Adrenal gland (tissue), 9 donors: ENCODE measurements at regions not wholly inside any gene's neighbourhood (a gene's known extent, or its start where the extent isn't known, plus 50 kb on each side); places are given as distances from the start of the nearest gene placed in this dataset.

Experiments used
- DNase-seq, 7 donors: peaks; one replicate each; pipeline ENCODE4 v3.0.0-alpha.2; 2019 to 2020
- H3K27ac ChIP-seq, 5 donors: fragments of 200-600 bp; sonication (generic) in 4 of 5; 1 replicate in 3 of 5; 2 replicates in 2 of 5; pipeline versions ENCODE4 v1.5.1 to v1.8.0; 2016 to 2020; ENCODE audit warnings: mild to moderate bottlenecking in 1 of 5
- H3K27me3 ChIP-seq: fragments of 200-600 bp; 2 replicates; pipeline ENCODE4 v1.8.0; 2021
- H3K36me3 ChIP-seq, 2 donors: fragments of 200-600 bp; replicated peaks in 1 of 2; 1 replicate in 1 of 2; 2 replicates in 1 of 2; pipeline versions ENCODE4 v1.5.1 to v1.8.0; 2018 to 2022
- H3K4me1 ChIP-seq, 2 donors: fragments of 200-600 bp; replicated peaks in 1 of 2; 1 replicate in 1 of 2; 2 replicates in 1 of 2; pipeline versions ENCODE4 v1.5.1 to v1.8.0; 2018 to 2021
- H3K4me3 ChIP-seq, 4 donors: fragments of 200-600 bp; sonication (generic) in 3 of 4; one replicate each; pipeline ENCODE4 v1.5.1; 2016 to 2018
- H3K9me3 ChIP-seq, 3 donors: fragments of 200-600 bp; sonication (generic) in 1 of 3; replicated peaks in 1 of 3; 1 replicate in 2 of 3; 2 replicates in 1 of 3; pipeline versions ENCODE4 v1.5.1 to v1.8.0; 2016 to 2021
- POLR2A ChIP-seq, 2 donors: fragments of 450-650 bp; IDR thresholded peaks; one replicate each; pipeline ENCODE4 v1.6.1; 2017; ENCODE audit warnings: antibody characterized with exemption in 2 of 2, mild to moderate bottlenecking in 2 of 2, moderate library complexity in 1 of 2
- WGBS, 4 donors: extraction: QIAGEN DNeasy Blood & Tissue Kit in 2 of 4; methylation state at CpG; one replicate each; pipeline versions ENCODE4 v1.1.5 to v1.1.7; 2013 to 2017; 5-methylcytosine and 5-hydroxymethylcytosine counted together
- intact Hi-C, 2 donors: fragments of 100-400 bp; cut with DNase I; formaldehyde crosslinking; loops; one replicate each; pipeline versions ENCODE4 v1.14.1 to v1.15.0; 2022 to 2023
- TF ChIP-seq, protein P1 (sequence below), 6 experiments: fragments of 450-650 bp in 4 of 6; fragments of 200-600 bp in 2 of 6; sonication (generic) in 1 of 6; IDR thresholded peaks; 1 replicate in 5 of 6; 2 replicates in 1 of 6; pipeline versions ENCODE4 v1.5.1 to v1.8.0; 2016 to 2021; ENCODE audit warnings: antibody characterized with exemption in 6 of 6, mild to moderate bottlenecking in 2 of 6, moderate library complexity in 1 of 6
- donor health status: healthy with polysubstance abuse.
- donor health status: Bipolar disorder and iron deficiency.
- donor health status: DM: yes; HTN: yes; CAD: no.
- donor health status: DM: no; HTN: no; CAD: no.
- donor health status: DM: no; HTN: no; CAD: no.

DNA sequence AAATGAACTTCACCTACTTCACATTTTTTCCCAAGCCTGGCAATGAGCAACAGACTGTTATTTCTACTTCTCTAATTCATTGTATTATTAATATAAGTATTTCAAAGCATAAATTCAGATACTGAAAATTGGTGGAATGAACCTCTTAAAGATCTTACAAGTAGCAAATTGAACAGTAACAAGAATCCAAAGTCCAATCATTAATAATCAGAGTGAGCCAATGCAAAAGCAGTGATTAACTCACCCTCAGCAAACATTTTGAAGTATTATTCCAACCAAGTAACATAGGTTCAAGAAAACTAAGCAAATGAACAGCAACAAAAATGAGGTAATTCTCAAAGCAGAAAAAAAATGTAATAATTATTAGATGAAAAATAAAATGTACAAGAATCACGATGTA lies 288.1 kb upstream of the ZC3H15 start:
- H3K9me3 ChIP-seq = peaks cover 0 to 4% (median 0%) of the 10 kb centered on the region in 3 donors
- peaks cover 0 to 14% of the 10 kb centered on the region in 2 donors for H3K4me1 ChIP-seq
- H3K27ac ChIP-seq = no peak overlapping the region
- H3K27me3 ChIP-seq = no peaks in the 10 kb centered on the region
- TF ChIP-seq POLR2A (IDR thresholded peaks at IDR 0.05) = no peak
- TF ChIP-seq, protein P1, sequence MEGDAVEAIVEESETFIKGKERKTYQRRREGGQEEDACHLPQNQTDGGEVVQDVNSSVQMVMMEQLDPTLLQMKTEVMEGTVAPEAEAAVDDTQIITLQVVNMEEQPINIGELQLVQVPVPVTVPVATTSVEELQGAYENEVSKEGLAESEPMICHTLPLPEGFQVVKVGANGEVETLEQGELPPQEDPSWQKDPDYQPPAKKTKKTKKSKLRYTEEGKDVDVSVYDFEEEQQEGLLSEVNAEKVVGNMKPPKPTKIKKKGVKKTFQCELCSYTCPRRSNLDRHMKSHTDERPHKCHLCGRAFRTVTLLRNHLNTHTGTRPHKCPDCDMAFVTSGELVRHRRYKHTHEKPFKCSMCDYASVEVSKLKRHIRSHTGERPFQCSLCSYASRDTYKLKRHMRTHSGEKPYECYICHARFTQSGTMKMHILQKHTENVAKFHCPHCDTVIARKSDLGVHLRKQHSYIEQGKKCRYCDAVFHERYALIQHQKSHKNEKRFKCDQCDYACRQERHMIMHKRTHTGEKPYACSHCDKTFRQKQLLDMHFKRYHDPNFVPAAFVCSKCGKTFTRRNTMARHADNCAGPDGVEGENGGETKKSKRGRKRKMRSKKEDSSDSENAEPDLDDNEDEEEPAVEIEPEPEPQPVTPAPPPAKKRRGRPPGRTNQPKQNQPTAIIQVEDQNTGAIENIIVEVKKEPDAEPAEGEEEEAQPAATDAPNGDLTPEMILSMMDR (IDR thresholded peaks at IDR 0.05) = no peak
- no peaks in the 10 kb centered on the region for H3K36me3 ChIP-seq
- 91 to 100% (median 95%) methylated on average over 1 of the region's 1 CpG for WGBS, 4 donors
- intact Hi-C loops = no loop called here
- no peak for DNase-seq
- no peak overlapping the region for H3K4me3 ChIP-seq

DNA sequence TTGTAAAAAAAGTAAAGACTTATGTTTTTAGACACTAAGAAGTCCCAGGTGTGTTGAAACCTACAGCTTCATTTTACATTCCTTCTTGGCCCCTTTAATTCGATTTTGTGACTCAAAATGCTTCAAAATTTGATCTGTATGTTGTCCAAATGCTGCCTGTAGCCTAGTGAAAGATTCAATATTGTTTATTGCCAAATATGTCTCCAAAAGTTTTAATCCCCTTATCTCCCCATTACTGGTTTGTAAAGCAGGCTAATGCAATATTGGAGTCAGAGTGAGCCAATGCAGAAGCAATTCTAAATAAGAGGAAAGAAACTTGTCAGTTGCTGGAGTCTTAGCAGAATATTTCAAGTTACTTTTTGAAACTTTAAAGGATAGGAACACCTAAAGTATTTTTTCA lies 287.0 kb upstream of the ZC3H15 start:
- H3K36me3 ChIP-seq = no peaks in the 10 kb centered on the region
- WGBS, 4 donors = 61 to 78% (median 69%) methylated on average over 1 of the region's 1 CpG

DNA sequence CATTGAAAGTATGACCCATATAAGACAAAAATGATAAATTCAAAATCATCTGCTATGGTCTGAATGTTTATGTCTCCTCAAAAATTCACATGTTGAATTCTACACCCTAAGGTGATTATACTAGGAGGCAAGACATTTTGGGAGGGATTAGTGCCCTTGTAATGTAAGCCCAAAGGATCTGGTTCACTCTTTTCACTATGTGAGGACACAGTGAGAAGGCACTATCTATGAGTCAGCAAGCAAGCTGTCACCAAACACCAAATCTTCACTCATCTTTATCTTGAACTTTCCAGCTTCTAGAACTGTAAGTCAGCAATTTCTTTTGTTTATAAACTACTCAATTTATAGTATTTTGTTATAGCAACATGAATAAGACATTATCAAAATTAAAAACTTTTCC lies 284.7 kb upstream of the ZC3H15 start:
- Histone ChIP-seq H3K4me1 (no peaks in the 10 kb centered on the region), H3K4me3 (no peak overlapping the region), H3K36me3 (no peaks in the 10 kb centered on the region), H3K27ac (no peak overlapping the region), H3K27me3 (no peaks in the 10 kb centered on the region), H3K9me3 (peaks cover 0 to 4% (median 0%) of the 10 kb centered on the region in 3 donors)
- intact Hi-C loops = no loop called here
- TF ChIP-seq POLR2A (IDR thresholded peaks at IDR 0.05) = no peak
- TF ChIP-seq, protein P1 (IDR thresholded peaks at IDR 0.05) = no peak
- no peak for DNase-seq

More for the DNA sequence above, 287.0 kb upstream of the ZC3H15 start:
- no peak overlapping the region for H3K27ac ChIP-seq
- peaks cover 0 to 4% (median 0%) of the 10 kb centered on the region in 3 donors for H3K9me3 ChIP-seq
- intact Hi-C loops = no loop called here
- TF ChIP-seq POLR2A (IDR thresholded peaks at IDR 0.05) = no peak
- TF ChIP-seq, protein P1 (IDR thresholded peaks at IDR 0.05) = no peak
- no peak overlapping the region for H3K4me3 ChIP-seq
- H3K4me1 ChIP-seq = peaks cover 0 to 5% of the 10 kb centered on the region in 2 donors
- no peaks in the 10 kb centered on the region for H3K27me3 ChIP-seq
- no peak for DNase-seq

DNA sequence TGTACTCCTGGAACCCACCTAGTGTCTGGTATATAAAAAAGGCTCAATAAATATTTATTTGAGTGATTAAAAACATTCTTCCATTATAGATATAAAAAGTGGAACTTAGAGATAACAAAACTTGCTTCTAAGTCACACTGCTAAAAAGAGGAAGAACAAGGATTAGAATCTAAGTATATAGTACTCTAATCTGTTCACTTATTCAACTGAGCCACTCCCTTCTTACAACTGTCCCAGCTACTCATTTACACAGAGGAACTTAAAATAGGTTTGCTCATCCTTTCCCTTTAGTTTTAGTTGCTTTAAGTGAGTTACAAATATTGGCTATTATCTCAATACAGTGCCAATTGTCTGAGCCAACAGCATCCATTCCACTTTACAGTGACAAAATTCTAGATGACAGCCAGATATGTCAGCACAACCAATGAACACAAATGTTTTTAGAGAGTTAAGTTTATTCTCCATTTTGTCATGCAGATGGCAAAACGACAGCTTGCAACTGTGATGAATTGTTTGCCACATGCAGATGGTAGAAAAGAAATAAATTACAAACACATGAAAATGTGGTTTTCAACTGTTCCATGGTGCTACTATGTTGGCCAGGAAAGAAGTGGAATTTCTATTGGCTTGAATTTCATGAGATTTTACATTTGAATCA lies 280.7 kb upstream of the ZC3H15 start:
- intact Hi-C loops = no loop called here
- no peaks in the 10 kb centered on the region for H3K27me3 ChIP-seq
- no peaks in the 10 kb centered on the region for H3K4me1 ChIP-seq
- TF ChIP-seq POLR2A (IDR thresholded peaks at IDR 0.05) = no peak
- TF ChIP-seq, protein P1 (IDR thresholded peaks at IDR 0.05) = no peak
- H3K36me3 ChIP-seq = no peaks in the 10 kb centered on the region
- no peak for DNase-seq
- H3K4me3 ChIP-seq = no peak overlapping the region
- H3K27ac ChIP-seq = no peak overlapping the region
- 35 to 39% (median 37%) methylated on average over 1 of the region's 1 CpG for WGBS, 4 donors
- peaks cover 0 to 4% (median 0%) of the 10 kb centered on the region in 3 donors for H3K9me3 ChIP-seq
